ENCODE measurements at regions not wholly inside any gene's neighbourhood (a gene's known extent, or its start where the extent isn't known, plus 50 kb on each side); places are given as distances from the start of the nearest gene placed in this dataset.

GRCh38 chr13:24006520-24007248, 109.4 kb upstream of the C1QTNF9B start:
- no peak for DNase-seq (ENCODE audit: low spot score)
- Mint-ChIP-seq H3K4me3 (no peak overlapping the region), H3K36me3 (ENCODE audit: low read depth) (no peaks in the 10 kb centered on the region), H3K4me1 (ENCODE audit: low read depth) (no peaks in the 10 kb centered on the region), H3K9me3 (no peaks in the 10 kb centered on the region), H3K27me3 (ENCODE audit: low read depth) (peaks cover 25% of the 10 kb centered on the region), H3K27ac (no peak overlapping the region)

- Mint-ChIP-seq H3K27ac (no peak overlapping the region), H3K4me1 (ENCODE audit: low read depth) (no peaks in the 10 kb centered on the region), H3K36me3 (ENCODE audit: low read depth) (no peaks in the 10 kb centered on the region), H3K27me3 (ENCODE audit: low read depth) (peaks cover 23% of the 10 kb centered on the region), H3K9me3 (no peaks in the 10 kb centered on the region), H3K4me3 (no peak overlapping the region)
- no peak for DNase-seq (ENCODE audit: low spot score)
Observed at GRCh38 chr13:24007979-24008620, 110.8 kb upstream of the C1QTNF9B start.

- no peaks in the 10 kb centered on the region for H3K36me3 Mint-ChIP-seq (ENCODE audit: low read depth)
- H3K4me1 Mint-ChIP-seq (ENCODE audit: low read depth): no peaks in the 10 kb centered on the region
- no peak overlapping the region for H3K4me3 Mint-ChIP-seq
- no peaks in the 10 kb centered on the region for H3K9me3 Mint-ChIP-seq
- H3K27me3 Mint-ChIP-seq (ENCODE audit: low read depth): peaks cover 23% of the 10 kb centered on the region
- DNase-seq (ENCODE audit: low spot score): no peak
- no peak overlapping the region for H3K27ac Mint-ChIP-seq
Observed at GRCh38 chr13:24008679-24009078, 111.4 kb upstream of the C1QTNF9B start.

- Mint-ChIP-seq H3K36me3 (ENCODE audit: low read depth) (no peaks in the 10 kb centered on the region), H3K9me3 (no peaks in the 10 kb centered on the region), H3K4me3 (no peak overlapping the region), H3K27ac (no peak overlapping the region), H3K27me3 (ENCODE audit: low read depth) (peaks cover 5% of the 10 kb centered on the region), H3K4me1 (ENCODE audit: low read depth) (no peaks in the 10 kb centered on the region)
- no peak for DNase-seq (ENCODE audit: low spot score)
Observed at GRCh38 chr13:24011266-24011665, 114.0 kb upstream of the C1QTNF9B start.

- Mint-ChIP-seq H3K9me3 (no peaks in the 10 kb centered on the region), H3K36me3 (ENCODE audit: low read depth) (no peaks in the 10 kb centered on the region), H3K4me1 (ENCODE audit: low read depth) (no peaks in the 10 kb centered on the region), H3K27ac (no peak overlapping the region), H3K4me3 (no peak overlapping the region), H3K27me3 (ENCODE audit: low read depth) (peaks cover 4% of the 10 kb centered on the region)
- no peak for DNase-seq (ENCODE audit: low spot score)
Observed at GRCh38 chr13:24012648-24013047, 115.3 kb upstream of the C1QTNF9B start.

GRCh38 chr13:24013189-24013588, 115.9 kb upstream of the C1QTNF9B start:
- Mint-ChIP-seq H3K9me3 (no peaks in the 10 kb centered on the region), H3K36me3 (ENCODE audit: low read depth) (no peaks in the 10 kb centered on the region), H3K4me3 (no peak overlapping the region), H3K4me1 (ENCODE audit: low read depth) (no peaks in the 10 kb centered on the region), H3K27ac (no peak overlapping the region), H3K27me3 (ENCODE audit: low read depth) (peaks cover 4% of the 10 kb centered on the region)
- no peak for DNase-seq (ENCODE audit: low spot score)

- Mint-ChIP-seq H3K27me3 (ENCODE audit: low read depth) (peaks cover 3% of the 10 kb centered on the region), H3K4me1 (ENCODE audit: low read depth) (no peaks in the 10 kb centered on the region), H3K27ac (no peak overlapping the region), H3K4me3 (no peak overlapping the region), H3K9me3 (no peaks in the 10 kb centered on the region), H3K36me3 (ENCODE audit: low read depth) (no peaks in the 10 kb centered on the region)
- DNase-seq (ENCODE audit: low spot score): no peak
Observed at GRCh38 chr13:24016046-24016445, 118.7 kb upstream of the C1QTNF9B start.

- no peak for DNase-seq (ENCODE audit: low spot score)
- peaks cover 8% of the 10 kb centered on the region for H3K27me3 Mint-ChIP-seq (ENCODE audit: low read depth)
- H3K27ac Mint-ChIP-seq: no peak overlapping the region
- no peak overlapping the region for H3K4me3 Mint-ChIP-seq
- H3K9me3 Mint-ChIP-seq: no peaks in the 10 kb centered on the region
- peaks cover 4% of the 10 kb centered on the region for H3K4me1 Mint-ChIP-seq (ENCODE audit: low read depth)
- no peaks in the 10 kb centered on the region for H3K36me3 Mint-ChIP-seq (ENCODE audit: low read depth)
Observed at GRCh38 chr13:24022568-24022967, 125.3 kb upstream of the C1QTNF9B start.

GRCh38 chr13:24023073-24023472, 125.8 kb upstream of the C1QTNF9B start:
- no peak for DNase-seq (ENCODE audit: low spot score)
- no peak overlapping the region for H3K4me3 Mint-ChIP-seq
- no peaks in the 10 kb centered on the region for H3K9me3 Mint-ChIP-seq
- H3K27ac Mint-ChIP-seq: no peak overlapping the region
- H3K36me3 Mint-ChIP-seq (ENCODE audit: low read depth): no peaks in the 10 kb centered on the region
- H3K27me3 Mint-ChIP-seq (ENCODE audit: low read depth): peaks cover 10% of the 10 kb centered on the region
- H3K4me1 Mint-ChIP-seq (ENCODE audit: low read depth): peaks cover 4% of the 10 kb centered on the region

- Mint-ChIP-seq H3K27ac (no peak overlapping the region), H3K4me1 (ENCODE audit: low read depth) (peaks cover 2% of the 10 kb centered on the region), H3K27me3 (ENCODE audit: low read depth) (peaks cover 34% of the 10 kb centered on the region), H3K9me3 (no peaks in the 10 kb centered on the region), H3K4me3 (no peak overlapping the region), H3K36me3 (ENCODE audit: low read depth) (no peaks in the 10 kb centered on the region)
- DNase-seq (ENCODE audit: low spot score): no peak
Observed at GRCh38 chr13:24027494-24027893, 130.2 kb upstream of the C1QTNF9B start.

- H3K4me3 Mint-ChIP-seq: no peak overlapping the region
Observed at GRCh38 chr13:24032252-24032651, 128.3 kb upstream of the SPATA13 start.

GRCh38 chr13:24032674-24033073, 127.8 kb upstream of the SPATA13 start:
- H3K9me3 Mint-ChIP-seq: no peaks in the 10 kb centered on the region
- peaks cover 32% of the 10 kb centered on the region for H3K27me3 Mint-ChIP-seq (ENCODE audit: low read depth)

More at GRCh38 chr13:24032252-24032651, 128.3 kb upstream of the SPATA13 start:
- H3K27ac Mint-ChIP-seq: no peak overlapping the region
- H3K4me1 Mint-ChIP-seq (ENCODE audit: low read depth): no peaks in the 10 kb centered on the region
- no peaks in the 10 kb centered on the region for H3K9me3 Mint-ChIP-seq
- peaks cover 36% of the 10 kb centered on the region for H3K27me3 Mint-ChIP-seq (ENCODE audit: low read depth)
- no peaks in the 10 kb centered on the region for H3K36me3 Mint-ChIP-seq (ENCODE audit: low read depth)
- DNase-seq (ENCODE audit: low spot score): no peak

GRCh38 chr13:24033527-24034302, 126.8 kb upstream of the SPATA13 start:
- H3K27me3 Mint-ChIP-seq (ENCODE audit: low read depth): peaks cover 28% of the 10 kb centered on the region
- H3K27ac Mint-ChIP-seq: no peak overlapping the region
- no peak for DNase-seq (ENCODE audit: low spot score)
- no peaks in the 10 kb centered on the region for H3K36me3 Mint-ChIP-seq (ENCODE audit: low read depth)
- H3K4me3 Mint-ChIP-seq: no peak overlapping the region
- peaks cover 6% of the 10 kb centered on the region for H3K4me1 Mint-ChIP-seq (ENCODE audit: low read depth)
- no peaks in the 10 kb centered on the region for H3K9me3 Mint-ChIP-seq

More at GRCh38 chr13:24032674-24033073, 127.8 kb upstream of the SPATA13 start:
- Mint-ChIP-seq H3K36me3 (ENCODE audit: low read depth) (no peaks in the 10 kb centered on the region), H3K27ac (no peak overlapping the region), H3K4me1 (ENCODE audit: low read depth) (no peaks in the 10 kb centered on the region), H3K4me3 (no peak overlapping the region)
- DNase-seq (ENCODE audit: low spot score): no peak

GRCh38 chr13:24035411-24035810, 125.1 kb upstream of the SPATA13 start:
- peaks cover 17% of the 10 kb centered on the region for H3K4me1 Mint-ChIP-seq (ENCODE audit: low read depth)
- H3K36me3 Mint-ChIP-seq (ENCODE audit: low read depth): no peaks in the 10 kb centered on the region
- no peak for DNase-seq (ENCODE audit: low spot score)
- H3K27me3 Mint-ChIP-seq (ENCODE audit: low read depth): peaks cover 23% of the 10 kb centered on the region
- H3K4me3 Mint-ChIP-seq: no peak overlapping the region
- H3K9me3 Mint-ChIP-seq: no peaks in the 10 kb centered on the region
- H3K27ac Mint-ChIP-seq: no peak overlapping the region
